ENCODE measurements at regions not wholly inside any gene's neighbourhood (a gene's known extent, or its start where the extent isn't known, plus 50 kb on each side); places are given as distances from the start of the nearest gene placed in this dataset.
"Not testable (repeated sequence)": the region's sequence is repeated elsewhere in the genome, so short reads cannot be mapped to it uniquely, and the experiment has no call there.

DNA sequence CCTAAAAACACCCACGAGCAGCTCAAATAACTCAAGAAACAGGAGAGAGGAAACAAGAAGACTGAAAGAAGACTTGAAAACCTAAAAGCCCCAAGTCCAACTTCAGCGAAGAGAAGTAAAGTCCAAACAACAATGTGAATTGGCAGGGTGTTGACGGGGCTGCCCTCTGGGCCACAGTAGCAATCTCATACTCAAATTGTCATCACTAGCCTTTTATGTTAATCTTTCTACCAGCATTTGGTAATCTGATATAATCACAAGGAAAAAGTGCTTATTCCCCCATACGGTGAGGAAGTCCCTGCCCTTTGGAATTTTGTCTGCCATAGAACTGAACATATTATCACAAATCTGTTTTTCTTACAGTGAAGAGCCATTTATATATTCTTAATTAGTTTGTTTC lies 51.5 kb upstream of the IFNE start:
- H3K36me3 ChIP-seq (ENCODE audit: insufficient read depth) = no peaks in the 10 kb centered on the region
- DNase-seq (ENCODE audit: extremely low spot score) = no peak
- no peaks in the 10 kb centered on the region for H3K4me1 ChIP-seq (ENCODE audit: insufficient read depth)
- H3K4me3 ChIP-seq (ENCODE audit: low read depth, low read length) = no peak overlapping the region
- H3K27ac ChIP-seq (ENCODE audit: low read depth) = no peak overlapping the region
- 44% methylated on average over 4 of the region's 4 CpGs for WGBS

GRCh38 chr9:21535396-21535795 lies 53.3 kb upstream of the IFNE start:
- 90% methylated on average over 2 of the region's 2 CpGs for WGBS
- Histone ChIP-seq H3K4me3 (ENCODE audit: low read depth, low read length) (no peak overlapping the region), H3K4me1 (ENCODE audit: insufficient read depth) (no peaks in the 10 kb centered on the region), H3K27ac (ENCODE audit: low read depth) (no peak overlapping the region), H3K36me3 (ENCODE audit: insufficient read depth) (no peaks in the 10 kb centered on the region)
- DNase-seq (ENCODE audit: extremely low spot score) = no peak

DNA sequence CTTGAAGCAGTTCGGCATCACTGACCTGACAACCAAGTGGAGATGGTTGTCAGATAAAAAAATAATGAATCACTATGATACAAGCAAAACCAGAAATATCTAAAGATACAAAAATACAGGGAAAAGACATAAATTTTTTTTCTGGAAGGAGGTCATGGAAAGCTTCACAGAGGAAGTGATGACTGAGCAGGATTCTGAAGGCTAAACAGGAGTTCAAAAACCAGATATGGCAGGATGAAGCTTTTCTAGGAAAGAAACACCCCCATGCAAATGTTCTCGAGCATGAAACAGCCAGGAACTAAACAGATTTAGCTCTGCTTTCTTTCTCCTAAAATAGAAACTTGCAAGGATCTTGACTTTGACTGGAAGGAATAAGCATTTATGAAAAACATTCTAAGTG lies 60.7 kb upstream of the IFNE start:
- Histone ChIP-seq H3K27ac (ENCODE audit: low read depth) (no peak overlapping the region), H3K36me3 (ENCODE audit: insufficient read depth) (no peaks in the 10 kb centered on the region), H3K4me3 (ENCODE audit: low read depth, low read length) (no peak overlapping the region), H3K4me1 (ENCODE audit: insufficient read depth) (no peaks in the 10 kb centered on the region)
- WGBS = 32% methylated on average over 2 of the region's 2 CpGs
- no peak for DNase-seq (ENCODE audit: extremely low spot score)

- H3K27ac ChIP-seq (ENCODE audit: low read depth) = no peak overlapping the region
- H3K4me3 ChIP-seq (ENCODE audit: low read depth, low read length) = no peak overlapping the region
- no peak for DNase-seq (ENCODE audit: extremely low spot score)
- WGBS = 69% methylated on average over 4 of the region's 4 CpGs
- no peaks in the 10 kb centered on the region for H3K4me1 ChIP-seq (ENCODE audit: insufficient read depth)
- H3K36me3 ChIP-seq (ENCODE audit: insufficient read depth) = no peaks in the 10 kb centered on the region
Observed at GRCh38 chr9:21543187-21543586, 61.1 kb upstream of the IFNE start.

GRCh38 chr9:21543816-21544215 lies 61.7 kb upstream of the IFNE start:
- 89% methylated on average over 4 of the region's 4 CpGs for WGBS
- not testable (repeated sequence) for DNase-seq (ENCODE audit: extremely low spot score); H3K4me1 ChIP-seq (ENCODE audit: insufficient read depth); H3K4me3 ChIP-seq (ENCODE audit: low read depth, low read length); H3K36me3 ChIP-seq (ENCODE audit: insufficient read depth); H3K27ac ChIP-seq (ENCODE audit: low read depth)

- H3K36me3 ChIP-seq (ENCODE audit: insufficient read depth) = no peaks in the 10 kb centered on the region
- H3K27ac ChIP-seq (ENCODE audit: low read depth) = no peak overlapping the region
- H3K4me3 ChIP-seq (ENCODE audit: low read depth, low read length) = no peak overlapping the region
- no peak for DNase-seq (ENCODE audit: extremely low spot score)
- WGBS = 80% methylated on average over 1 of the region's 1 CpG
- peaks cover 1% of the 10 kb centered on the region for H3K4me1 ChIP-seq (ENCODE audit: insufficient read depth)
Observed at GRCh38 chr9:21546949-21547348, 64.8 kb upstream of the IFNE start.

DNA sequence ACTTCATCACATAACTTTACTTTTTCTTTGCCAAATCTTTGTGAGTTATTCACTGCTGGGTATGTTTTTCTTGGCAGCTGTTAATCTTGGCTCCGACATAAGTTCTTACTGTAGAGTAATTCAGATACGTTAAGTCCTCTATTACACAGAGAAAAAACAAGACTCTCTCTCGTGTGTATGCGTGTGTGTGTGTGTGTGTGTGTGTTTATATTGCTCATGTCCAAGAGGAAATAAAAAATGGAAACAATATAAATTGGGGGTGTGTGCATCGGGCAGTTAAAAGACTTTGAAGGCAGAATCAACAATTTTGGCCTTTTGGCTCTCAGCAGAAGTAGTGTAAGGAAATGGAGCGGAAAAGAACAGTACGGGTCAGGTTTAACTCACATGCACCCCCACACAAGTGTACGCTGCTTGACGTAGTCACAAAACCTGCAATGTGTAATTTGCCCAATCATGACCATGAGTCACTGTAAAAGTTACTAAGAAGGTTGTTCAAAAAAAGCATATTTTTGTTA lies 67.2 kb upstream of the IFNE start:
- Histone ChIP-seq H3K27ac (ENCODE audit: low read depth) (peak overlapping the region; percentile 32), H3K4me3 (ENCODE audit: low read depth, low read length) (no peak overlapping the region), H3K36me3 (ENCODE audit: insufficient read depth) (no peaks in the 10 kb centered on the region), H3K4me1 (ENCODE audit: insufficient read depth) (peaks cover 1% of the 10 kb centered on the region)
- WGBS = 19% methylated on average over 9 of the region's 9 CpGs
- peak; percentile 71 for DNase-seq (ENCODE audit: extremely low spot score)

DNA sequence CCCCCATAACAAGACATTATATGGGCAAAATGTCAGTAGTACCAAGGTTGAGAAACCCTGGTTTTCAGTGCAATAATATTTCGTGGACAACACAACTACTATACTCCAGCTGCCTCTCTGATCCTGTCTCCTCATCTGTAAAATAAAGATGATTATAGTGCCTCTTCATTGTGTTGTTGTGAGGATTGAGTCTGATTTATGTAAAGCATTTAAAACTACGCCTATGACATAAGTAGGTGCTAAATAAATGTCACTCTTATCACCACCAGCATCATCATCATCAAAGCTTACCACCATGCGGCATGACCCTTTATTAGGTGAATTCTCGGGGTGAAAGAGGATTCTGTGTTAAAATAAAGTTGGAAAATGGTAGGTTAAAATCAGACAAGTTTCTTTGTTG lies 67.8 kb upstream of the IFNE start:
- no peak overlapping the region for H3K4me3 ChIP-seq (ENCODE audit: low read depth, low read length)
- WGBS = 80% methylated on average over 4 of the region's 4 CpGs
- H3K4me1 ChIP-seq (ENCODE audit: insufficient read depth) = peaks cover 1% of the 10 kb centered on the region
- DNase-seq (ENCODE audit: extremely low spot score) = no peak
- no peaks in the 10 kb centered on the region for H3K36me3 ChIP-seq (ENCODE audit: insufficient read depth)
- H3K27ac ChIP-seq (ENCODE audit: low read depth) = no peak overlapping the region

- Histone ChIP-seq H3K36me3 (ENCODE audit: insufficient read depth) (no peaks in the 10 kb centered on the region), H3K27ac (ENCODE audit: low read depth) (no peak overlapping the region), H3K4me3 (ENCODE audit: low read depth, low read length) (no peak overlapping the region), H3K4me1 (ENCODE audit: insufficient read depth) (peaks cover 1% of the 10 kb centered on the region)
- WGBS = 94% methylated on average over 2 of the region's 2 CpGs
- no peak for DNase-seq (ENCODE audit: extremely low spot score)
Observed at GRCh38 chr9:21550392-21550791, 68.3 kb upstream of the IFNE start.

- H3K36me3 ChIP-seq (ENCODE audit: insufficient read depth) = no peaks in the 10 kb centered on the region
- DNase-seq (ENCODE audit: extremely low spot score) = no peak
- WGBS = 57% methylated on average over 2 of the region's 2 CpGs
- peaks cover 1% of the 10 kb centered on the region for H3K4me1 ChIP-seq (ENCODE audit: insufficient read depth)
- no peak overlapping the region for H3K4me3 ChIP-seq (ENCODE audit: low read depth, low read length)
- H3K27ac ChIP-seq (ENCODE audit: low read depth) = no peak overlapping the region
Observed at GRCh38 chr9:21551401-21551800, 69.3 kb upstream of the IFNE start.

DNA sequence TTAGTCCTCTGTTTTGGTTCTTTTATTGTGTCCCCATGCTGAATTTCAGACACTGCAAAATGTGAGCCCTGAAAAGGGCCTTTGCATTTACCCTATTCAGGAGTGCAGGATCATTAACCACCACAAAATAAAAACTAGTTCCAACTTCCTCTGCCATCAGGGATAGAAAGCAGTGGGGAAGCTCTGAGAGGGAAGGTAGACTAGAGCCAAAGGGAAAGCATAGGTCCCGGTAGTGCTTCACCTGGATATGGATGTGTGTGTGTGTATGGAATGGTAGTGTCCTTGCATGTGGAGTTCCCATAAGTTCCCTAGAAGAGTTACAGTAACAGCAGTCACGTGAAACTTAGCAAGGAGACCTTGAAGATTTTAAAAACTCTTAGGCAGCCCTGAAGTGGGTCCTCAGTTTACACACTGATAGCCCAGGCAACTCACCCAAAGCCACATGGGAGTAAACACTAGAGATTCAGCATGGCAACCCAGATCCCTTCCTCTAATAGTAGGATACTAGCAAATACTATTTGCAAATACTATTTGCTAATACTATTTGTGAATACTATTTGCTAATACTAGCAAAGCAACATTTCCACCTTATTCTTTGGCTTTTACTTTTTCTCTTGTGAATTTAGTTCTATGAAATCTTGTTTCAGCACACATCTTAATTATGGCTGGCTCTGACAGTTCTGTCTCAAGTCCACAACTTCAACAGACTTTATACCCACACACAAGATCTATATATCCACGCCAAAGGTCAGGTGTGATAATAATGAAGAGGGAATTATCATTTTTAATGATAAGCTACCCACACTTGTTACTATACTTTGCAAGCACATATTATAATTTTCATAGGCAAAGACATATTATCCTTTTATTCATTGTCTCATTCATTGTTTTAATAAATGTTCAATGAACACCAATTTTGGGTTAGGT lies 70.4 kb upstream of the IFNE start:
- DNase-seq (ENCODE audit: extremely low spot score) = no peak
- H3K4me1 ChIP-seq (ENCODE audit: insufficient read depth) = peaks cover 1% of the 10 kb centered on the region
- 91% methylated on average over 3 of the region's 3 CpGs for WGBS
- no peaks in the 10 kb centered on the region for H3K36me3 ChIP-seq (ENCODE audit: insufficient read depth)
- no peak overlapping the region for H3K27ac ChIP-seq (ENCODE audit: low read depth)
- no peak overlapping the region for H3K4me3 ChIP-seq (ENCODE audit: low read depth, low read length)

DNA sequence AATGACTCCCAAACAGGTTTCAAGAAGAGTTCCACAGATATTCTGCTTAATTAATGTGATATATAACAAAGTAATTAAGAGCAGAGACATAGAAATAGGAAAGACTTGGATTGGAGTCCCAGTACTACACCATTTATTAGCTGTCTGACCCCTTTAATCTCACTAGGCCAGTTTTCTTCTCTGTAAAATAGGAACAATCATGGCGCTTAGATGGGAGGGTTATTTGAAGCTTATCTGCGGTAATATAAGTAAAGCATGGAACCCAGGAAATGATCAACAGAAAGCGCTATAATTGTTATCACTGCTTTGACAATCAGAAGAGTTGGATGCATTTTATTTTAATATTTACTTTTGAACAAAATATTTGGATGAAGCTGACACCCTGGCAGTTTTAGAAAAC lies 71.3 kb upstream of the IFNE start:
- no peak for DNase-seq (ENCODE audit: extremely low spot score)
- H3K36me3 ChIP-seq (ENCODE audit: insufficient read depth) = no peaks in the 10 kb centered on the region
- no peak overlapping the region for H3K4me3 ChIP-seq (ENCODE audit: low read depth, low read length)
- H3K4me1 ChIP-seq (ENCODE audit: insufficient read depth) = peaks cover 1% of the 10 kb centered on the region
- WGBS = 89% methylated on average over 3 of the region's 3 CpGs
- H3K27ac ChIP-seq (ENCODE audit: low read depth) = no peak overlapping the region

DNA sequence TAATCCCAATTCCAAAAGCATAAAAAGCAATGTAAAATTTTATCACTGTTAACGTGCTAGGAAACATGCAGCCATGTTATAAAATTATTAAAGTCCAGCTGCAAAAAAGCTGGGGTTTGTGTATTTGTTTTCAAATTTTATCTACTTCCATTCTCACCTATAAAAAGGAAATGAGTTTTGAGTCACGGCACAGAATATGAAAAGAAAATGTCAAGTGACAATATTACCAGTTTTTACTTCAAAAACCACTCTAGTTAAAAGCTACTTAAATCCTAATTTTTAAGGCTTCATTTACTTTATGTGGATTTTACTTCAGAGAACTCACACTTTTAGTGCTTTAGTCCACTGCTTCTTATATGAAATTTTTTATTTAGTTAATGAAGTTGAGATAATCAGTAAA lies 72.7 kb upstream of the IFNE start:
- 75% methylated on average over 2 of the region's 2 CpGs for WGBS
- Histone ChIP-seq H3K36me3 (ENCODE audit: insufficient read depth) (no peaks in the 10 kb centered on the region), H3K4me3 (ENCODE audit: low read depth, low read length) (no peak overlapping the region), H3K4me1 (ENCODE audit: insufficient read depth) (peaks cover 1% of the 10 kb centered on the region), H3K27ac (ENCODE audit: low read depth) (no peak overlapping the region)
- no peak for DNase-seq (ENCODE audit: extremely low spot score)

DNA sequence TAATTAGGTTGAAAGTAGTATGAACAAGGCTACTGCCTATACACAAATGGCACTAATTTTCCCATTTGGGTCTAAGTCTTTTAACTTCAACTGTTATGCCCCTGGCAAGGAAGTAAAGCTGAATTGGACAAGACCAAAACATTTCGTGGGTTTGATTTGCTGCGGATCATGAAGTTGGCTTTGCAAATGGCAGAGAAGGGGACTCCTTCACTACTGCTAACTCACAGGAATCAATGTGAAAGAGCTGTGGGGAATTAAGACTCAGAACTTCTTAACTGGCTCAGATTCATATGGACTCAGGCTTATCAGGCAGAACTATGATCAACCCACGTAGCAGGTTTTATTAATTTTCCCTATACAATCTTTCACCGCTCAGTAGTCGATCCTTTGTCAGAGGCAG lies 73.8 kb upstream of the IFNE start:
- 90% methylated on average over 5 of the region's 5 CpGs for WGBS
- Histone ChIP-seq H3K4me3 (ENCODE audit: low read depth, low read length) (no peak overlapping the region), H3K4me1 (ENCODE audit: insufficient read depth) (no peaks in the 10 kb centered on the region), H3K27ac (ENCODE audit: low read depth) (no peak overlapping the region), H3K36me3 (ENCODE audit: insufficient read depth) (no peaks in the 10 kb centered on the region)
- DNase-seq (ENCODE audit: extremely low spot score) = no peak
